Lung (tissue), 11 donors: ENCODE measurements at regions not wholly inside any gene's neighbourhood (a gene's known extent, or its start where the extent isn't known, plus 50 kb on each side); places are given as distances from the start of the nearest gene placed in this dataset.

ENCODE experiments used
- ATAC-seq: fragments of 200-7000 bp; cut with Tn5 transposase; one replicate; pipeline ENCODE4 v1.9.1; 2020; ENCODE audit warnings: moderate number of reproducible peaks; ENCODE audit not compliant: insufficient read depth, low FRiP score
- DNase-seq, 3 donors: peaks; one replicate each; pipeline ENCODE4 v3.0.0-alpha.2; 2013 to 2017
- H3K27ac ChIP-seq, 2 donors: one replicate each; pipeline ENCODE4 v1.5.1; 2013; ENCODE audit warnings: mild to moderate bottlenecking in 2 of 2, moderate library complexity in 2 of 2, control low read depth in 1 of 2, inconsistent platforms in 1 of 2, low read depth in 1 of 2, low read length in 1 of 2
- H3K27me3 ChIP-seq, 3 donors: one replicate each; pipeline ENCODE4 v1.5.1; 2013; ENCODE audit warnings: low read length in 2 of 3; ENCODE audit not compliant: control insufficient read depth in 3 of 3, insufficient read depth in 3 of 3
- H3K36me3 ChIP-seq, 4 donors: one replicate each; pipeline ENCODE4 v1.5.1; 2013; ENCODE audit warnings: low read length in 4 of 4, mild to moderate bottlenecking in 1 of 4, moderate library complexity in 1 of 4; ENCODE audit not compliant: control insufficient read depth in 4 of 4, insufficient read depth in 4 of 4
- H3K4me1 ChIP-seq, 5 donors: one replicate each; pipeline ENCODE4 v1.5.1; 2013; ENCODE audit warnings: low read length in 5 of 5, mild to moderate bottlenecking in 2 of 5, moderate library complexity in 1 of 5; ENCODE audit not compliant: control insufficient read depth in 5 of 5, insufficient read depth in 5 of 5
- H3K4me3 ChIP-seq: one replicate; pipeline ENCODE4 v1.5.1; 2013; ENCODE audit warnings: mild to moderate bottlenecking, control low read depth, moderate library complexity
- H3K9ac ChIP-seq, 2 donors: one replicate each; pipeline ENCODE4 v1.5.1; 2013; ENCODE audit warnings: low read length in 2 of 2, control low read depth in 1 of 2; ENCODE audit not compliant: insufficient read depth in 1 of 2
- H3K9me3 ChIP-seq, 4 donors: one replicate each; pipeline ENCODE4 v1.5.1; 2013; ENCODE audit warnings: low read length in 3 of 4, mild to moderate bottlenecking in 1 of 4, moderate library complexity in 1 of 4; ENCODE audit not compliant: control insufficient read depth in 4 of 4, insufficient read depth in 3 of 4
- CTCF ChIP-seq: IDR thresholded peaks from 2 replicates; pipeline ENCODE4 v1.5.1; 2012; ENCODE audit warnings: mild to moderate bottlenecking; ENCODE audit errors: control extremely low read depth, extremely low read depth
- WGBS, 2 donors: extraction: QIAGEN DNeasy Blood & Tissue Kit; methylation state at CpG; one replicate each; pipeline ENCODE4 v1.1.7; 2013; 5-methylcytosine and 5-hydroxymethylcytosine counted together
- donor health status: control.
- donor health status: control.
- donor health status: Bipolar disorder and iron deficiency.
- donor health status: healthy.
- donor health status: DM: yes; HTN: yes; CAD: no.

- no peaks in the 10 kb centered on the region for H3K4me1 ChIP-seq
- peaks cover 0 to 9% (median 0%) of the 10 kb centered on the region in 4 donors for H3K9me3 ChIP-seq
- H3K36me3 ChIP-seq = no peaks in the 10 kb centered on the region
- DNase-seq = peak in 2 of 3 donors; percentile 35 to 45
- WGBS, 2 donors = 59 to 74% methylated on average over 3 of the region's 3 CpGs
- H3K27me3 ChIP-seq = no peaks in the 10 kb centered on the region
- H3K9ac ChIP-seq = no peak overlapping the region
- no peak overlapping the region for H3K4me3 ChIP-seq
- no peak for TF ChIP-seq CTCF
- H3K27ac ChIP-seq = no peak overlapping the region
- ATAC-seq = no peak
These were observed 888.3 kb downstream of the PLOD2 start for GRCh38 chr3:145272684-145273083.

- Histone ChIP-seq H3K4me1 (no peaks in the 10 kb centered on the region), H3K27me3 (no peaks in the 10 kb centered on the region), H3K9ac (no peak overlapping the region), H3K27ac (no peak overlapping the region), H3K36me3 (no peaks in the 10 kb centered on the region), H3K4me3 (no peak overlapping the region), H3K9me3 (no peaks in the 10 kb centered on the region)
- ATAC-seq = no peak
- TF ChIP-seq CTCF = no peak
- WGBS, 2 donors = 84 to 85% methylated on average over 2 of the region's 2 CpGs
- DNase-seq = no peak
These were observed 878.5 kb downstream of the PLOD2 start for GRCh38 chr3:145282505-145282904.

GRCh38 chr3:145286937-145287336 is 874.0 kb downstream of the PLOD2 start:
- 89 to 100% methylated on average over 1 of the region's 1 CpG for WGBS, 2 donors
- Histone ChIP-seq H3K9me3 (peaks cover 0 to 1% (median 0%) of the 10 kb centered on the region in 4 donors), H3K4me1 (no peaks in the 10 kb centered on the region), H3K27me3 (no peaks in the 10 kb centered on the region), H3K27ac (no peak overlapping the region), H3K4me3 (no peak overlapping the region), H3K36me3 (no peaks in the 10 kb centered on the region), H3K9ac (no peak overlapping the region)
- TF ChIP-seq CTCF = no peak
- ATAC-seq (no peak), DNase-seq (no peak)

- Histone ChIP-seq H3K9me3 (peaks cover 0 to 1% (median 0%) of the 10 kb centered on the region in 4 donors), H3K4me1 (peaks cover 0 to under 1% (median 0%) of the 10 kb centered on the region in 5 donors), H3K27me3 (no peaks in the 10 kb centered on the region), H3K27ac (no peak overlapping the region), H3K36me3 (no peaks in the 10 kb centered on the region), H3K4me3 (no peak overlapping the region), H3K9ac (no peak overlapping the region)
- ATAC-seq (no peak), DNase-seq (no peak)
- no peak for TF ChIP-seq CTCF
- WGBS, 2 donors = 74 to 88% methylated on average over 1 of the region's 1 CpG
These were observed 871.0 kb downstream of the PLOD2 start for GRCh38 chr3:145290010-145290409.
